ENCODE measurements at regions not wholly inside any gene's neighbourhood (a gene's known extent, or its start where the extent isn't known, plus 50 kb on each side); places are given as distances from the start of the nearest gene placed in this dataset.
A peak's percentile ranks its signal among the peaks of the same experiment; 100 is the strongest.

DNA sequence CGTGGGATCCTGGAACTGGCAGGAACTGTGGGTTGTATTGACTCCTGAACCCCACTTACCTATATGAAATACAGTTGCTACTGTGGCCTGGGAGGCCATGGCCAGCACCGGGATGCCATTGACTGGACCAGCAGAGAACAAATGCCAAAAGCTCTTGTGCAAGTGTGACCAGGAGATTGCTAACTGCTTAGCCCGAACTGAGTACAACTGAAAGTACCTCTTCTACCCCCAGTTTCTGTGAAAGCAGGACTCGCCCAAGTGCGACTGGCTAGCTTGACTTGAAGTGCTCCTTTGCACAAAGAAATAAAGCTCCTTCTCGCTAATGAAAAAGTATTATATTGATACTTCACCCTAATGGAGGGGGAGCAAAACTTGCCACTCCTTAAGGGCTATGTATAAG, 101.3 kb upstream of the ATP11B start:
- H3K4me1 Mint-ChIP-seq (ENCODE audit: low read depth in 2 of 2): no peaks in the 10 kb centered on the region
- no peak overlapping the region for H3K27ac Mint-ChIP-seq
- no peak for ATAC-seq (replicated peaks)
- H3K4me3 Mint-ChIP-seq: no peak overlapping the region
- no peaks in the 10 kb centered on the region for H3K36me3 Mint-ChIP-seq (ENCODE audit: insufficient read depth)
- no peaks in the 10 kb centered on the region for H3K9me3 Mint-ChIP-seq
- peaks cover 29 to 32% of the 10 kb centered on the region in 2 donors for H3K27me3 Mint-ChIP-seq
- DNase-seq: no peak

DNA sequence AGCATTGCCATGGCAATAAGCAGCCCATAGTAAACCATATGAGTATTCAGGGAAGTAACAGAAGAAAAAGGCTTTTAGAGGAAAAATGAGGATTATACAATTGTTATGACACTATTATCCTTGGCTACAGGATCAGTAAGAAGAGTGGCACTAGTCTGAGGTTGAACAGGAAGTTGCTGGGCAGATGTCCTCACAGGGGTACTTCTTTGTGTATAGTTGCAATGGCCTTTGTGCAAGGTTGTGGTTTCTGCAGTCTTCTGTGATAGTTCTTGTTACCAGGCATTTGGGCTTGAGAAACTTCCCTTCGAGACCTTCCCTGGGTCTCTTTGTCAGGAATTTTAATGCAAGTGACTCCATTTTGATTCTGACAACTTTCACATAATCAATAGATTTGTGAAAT, 100.6 kb upstream of the ATP11B start:
- Mint-ChIP-seq H3K36me3 (ENCODE audit: insufficient read depth) (no peaks in the 10 kb centered on the region), H3K9me3 (no peaks in the 10 kb centered on the region)

DNA sequence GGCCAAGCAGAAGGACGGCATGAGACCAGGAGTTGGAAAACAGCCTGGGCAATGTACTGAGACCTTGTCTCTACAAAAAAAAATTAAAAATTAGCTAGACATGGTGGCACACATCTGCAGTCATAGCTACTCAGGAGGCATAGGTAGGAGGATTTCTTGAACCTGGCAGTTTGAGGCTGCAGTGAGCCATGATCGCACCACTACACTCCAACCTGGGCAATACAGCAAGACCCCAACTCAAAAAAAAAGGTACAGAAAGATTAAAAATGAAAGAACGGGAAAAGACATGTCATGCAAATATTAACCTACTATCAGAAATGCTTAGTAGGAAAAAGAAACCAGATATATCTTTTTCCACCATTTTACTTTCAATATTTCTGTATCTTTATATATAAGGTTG, 99.6 kb upstream of the ATP11B start:
- ATAC-seq (replicated peaks) (no peak), DNase-seq (no peak)
- H3K27me3 Mint-ChIP-seq: peaks cover 13 to 24% of the 10 kb centered on the region in 2 donors
- H3K9me3 Mint-ChIP-seq: no peaks in the 10 kb centered on the region
- H3K27ac Mint-ChIP-seq: no peak overlapping the region
- H3K36me3 Mint-ChIP-seq (ENCODE audit: insufficient read depth): no peaks in the 10 kb centered on the region
- H3K4me1 Mint-ChIP-seq (ENCODE audit: low read depth in 2 of 2): no peaks in the 10 kb centered on the region
- H3K4me3 Mint-ChIP-seq: no peak overlapping the region

More for the DNA sequence above, 100.6 kb upstream of the ATP11B start:
- DNase-seq: no peak
- Mint-ChIP-seq H3K4me3 (no peak overlapping the region), H3K27me3 (peaks cover 22 to 26% of the 10 kb centered on the region in 2 donors), H3K4me1 (ENCODE audit: low read depth in 2 of 2) (no peaks in the 10 kb centered on the region), H3K27ac (no peak overlapping the region)
- ATAC-seq (replicated peaks): no peak

DNA sequence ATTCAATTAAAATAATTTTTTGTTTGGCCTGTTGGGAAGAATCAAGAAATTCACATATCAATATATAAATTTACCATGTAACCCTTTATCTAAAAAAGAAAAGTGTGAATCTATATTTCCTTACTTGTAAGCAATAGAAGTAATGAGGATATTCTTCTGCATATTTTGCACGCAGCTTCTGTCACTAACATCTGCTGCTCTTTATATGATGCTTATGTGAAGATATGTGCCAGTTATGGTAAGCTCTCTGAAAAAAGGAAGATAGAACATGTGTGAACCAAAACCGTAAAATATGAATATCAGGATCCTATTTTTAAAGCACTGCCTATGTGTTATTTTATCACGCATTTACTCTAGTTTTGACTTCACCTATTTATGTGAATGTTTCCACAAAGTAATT, 96.4 kb upstream of the ATP11B start:
- DNase-seq: no peak
- peaks cover 0 to 10% of the 10 kb centered on the region in 2 donors for H3K27me3 Mint-ChIP-seq
- no peaks in the 10 kb centered on the region for H3K36me3 Mint-ChIP-seq (ENCODE audit: insufficient read depth)
- ATAC-seq (replicated peaks): no peak
- no peaks in the 10 kb centered on the region for H3K9me3 Mint-ChIP-seq
- H3K4me3 Mint-ChIP-seq: no peak overlapping the region
- H3K4me1 Mint-ChIP-seq (ENCODE audit: low read depth in 2 of 2): no peaks in the 10 kb centered on the region
- H3K27ac Mint-ChIP-seq: no peak overlapping the region

DNA sequence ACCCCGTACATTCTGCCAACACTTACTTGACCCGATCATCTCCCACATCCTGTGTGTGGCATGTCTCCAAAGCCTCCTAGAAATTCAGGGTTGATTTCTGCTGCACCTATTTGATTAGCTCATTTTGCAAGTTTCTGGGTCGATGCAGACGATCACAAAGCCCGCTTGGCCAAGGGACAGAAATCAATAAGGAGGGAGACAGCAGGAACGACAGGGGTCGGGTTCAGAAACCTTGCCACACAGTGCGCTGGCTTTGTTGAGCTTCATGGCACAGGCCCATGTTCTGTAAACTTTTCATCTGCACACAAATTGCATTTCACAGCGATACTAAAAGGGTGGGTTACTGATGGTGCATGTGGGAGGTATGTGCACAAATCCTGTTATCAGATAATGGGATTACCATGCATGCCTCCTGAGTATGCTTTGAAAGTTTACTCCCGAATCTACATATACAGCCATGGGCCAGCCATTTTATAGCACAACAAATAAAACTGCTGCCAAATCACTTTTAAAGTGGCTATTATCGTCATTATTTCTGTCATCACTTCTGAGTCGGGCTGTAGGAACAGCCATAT, 95.9 kb upstream of the ATP11B start:
- no peak for ATAC-seq (replicated peaks)
- no peaks in the 10 kb centered on the region for H3K4me1 Mint-ChIP-seq (ENCODE audit: low read depth in 2 of 2)

DNA sequence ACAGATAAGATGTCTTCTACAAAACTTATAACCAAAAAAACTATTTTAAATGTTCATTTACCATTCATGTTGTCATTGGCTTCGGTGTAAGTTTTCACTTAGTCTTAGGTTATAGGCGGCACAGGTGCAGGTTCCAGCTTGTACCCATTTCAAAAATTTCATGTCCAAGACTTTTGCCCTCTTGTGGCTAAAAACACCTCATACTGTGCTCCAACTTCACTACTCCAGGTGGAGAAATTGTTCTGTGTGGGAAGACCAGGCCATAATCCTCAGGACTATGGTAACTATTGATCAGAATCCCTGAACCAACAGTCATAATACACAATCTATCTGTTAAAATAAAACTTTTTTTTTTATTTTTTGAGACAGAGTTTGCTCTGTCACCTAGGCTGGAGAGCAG, 95.2 kb upstream of the ATP11B start:
- H3K4me1 Mint-ChIP-seq (ENCODE audit: low read depth in 2 of 2): no peaks in the 10 kb centered on the region
- H3K36me3 Mint-ChIP-seq (ENCODE audit: insufficient read depth): no peaks in the 10 kb centered on the region
- ATAC-seq (replicated peaks) (no peak), DNase-seq (no peak)
- no peaks in the 10 kb centered on the region for H3K9me3 Mint-ChIP-seq
- H3K27me3 Mint-ChIP-seq: peaks cover 4 to 13% of the 10 kb centered on the region in 2 donors
- no peak overlapping the region for H3K27ac Mint-ChIP-seq
- H3K4me3 Mint-ChIP-seq: no peak overlapping the region

More for the DNA sequence above, 95.9 kb upstream of the ATP11B start:
- Mint-ChIP-seq H3K27me3 (peaks cover 0 to 7% of the 10 kb centered on the region in 2 donors), H3K27ac (no peak overlapping the region), H3K9me3 (no peaks in the 10 kb centered on the region), H3K4me3 (no peak overlapping the region), H3K36me3 (ENCODE audit: insufficient read depth) (no peaks in the 10 kb centered on the region)
- no peak for DNase-seq

DNA sequence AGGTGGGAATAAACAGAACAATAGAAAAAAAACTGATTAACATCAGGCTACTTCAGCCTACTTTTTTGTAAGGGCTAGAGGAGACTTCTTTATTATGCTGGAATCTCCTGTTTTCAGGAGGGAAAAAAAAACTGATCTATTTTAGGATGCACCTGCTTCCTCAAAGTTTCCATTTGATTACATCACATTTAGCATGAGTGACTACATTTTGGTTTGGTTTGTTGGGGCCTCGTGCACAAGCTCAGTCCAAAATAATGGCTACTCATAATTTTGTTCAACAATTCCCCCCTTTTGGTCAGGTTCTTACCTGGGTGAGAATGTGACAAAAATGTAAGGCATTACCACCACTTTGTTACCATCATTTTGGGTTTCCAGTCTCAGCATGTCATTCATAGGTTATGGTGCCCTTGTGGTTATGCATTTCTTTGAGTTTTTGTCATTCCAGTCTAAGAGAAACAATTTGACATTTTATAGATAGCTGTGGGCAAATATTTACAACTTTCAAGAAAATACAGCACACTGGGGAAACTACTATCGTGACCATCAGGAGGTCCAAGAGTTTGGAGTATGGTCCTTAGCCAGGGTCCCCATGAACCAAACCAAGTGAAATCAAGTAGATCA, 93.6 kb upstream of the ATP11B start:
- Mint-ChIP-seq H3K9me3 (no peaks in the 10 kb centered on the region), H3K4me3 (no peak overlapping the region)
- ATAC-seq (replicated peaks): no peak

DNA sequence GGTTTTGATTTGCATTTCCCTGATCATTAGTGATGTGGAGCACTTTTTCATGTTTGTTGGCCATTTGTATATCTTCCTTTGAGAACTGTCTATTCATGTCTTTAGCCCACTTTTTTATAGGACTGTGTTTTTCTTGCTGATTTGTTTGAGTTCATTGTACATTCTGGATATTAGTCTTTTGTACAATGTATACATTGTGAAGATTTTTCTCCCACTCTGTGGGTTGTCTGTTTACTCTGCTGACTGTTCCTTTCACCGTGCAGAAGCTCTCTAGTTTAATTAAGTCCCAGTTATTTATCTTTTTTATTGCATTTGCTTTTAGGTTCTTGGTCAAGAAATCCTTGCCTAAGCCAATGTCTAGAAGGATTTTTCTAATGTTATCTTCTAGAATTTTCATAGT, 91.1 kb upstream of the ATP11B start:
- DNase-seq (no peak), ATAC-seq (replicated peaks) (no peak)
- no peaks in the 10 kb centered on the region for H3K4me1 Mint-ChIP-seq (ENCODE audit: low read depth in 2 of 2)
- peaks cover 25 to 28% of the 10 kb centered on the region in 2 donors for H3K27me3 Mint-ChIP-seq
- H3K27ac Mint-ChIP-seq: no peak overlapping the region
- no peak overlapping the region for H3K4me3 Mint-ChIP-seq
- no peaks in the 10 kb centered on the region for H3K9me3 Mint-ChIP-seq
- H3K36me3 Mint-ChIP-seq (ENCODE audit: insufficient read depth): no peaks in the 10 kb centered on the region

More for the DNA sequence above, 93.6 kb upstream of the ATP11B start:
- no peak for DNase-seq
- H3K4me1 Mint-ChIP-seq (ENCODE audit: low read depth in 2 of 2): no peaks in the 10 kb centered on the region
- H3K27me3 Mint-ChIP-seq: peaks cover 13 to 19% of the 10 kb centered on the region in 2 donors
- no peaks in the 10 kb centered on the region for H3K36me3 Mint-ChIP-seq (ENCODE audit: insufficient read depth)
- H3K27ac Mint-ChIP-seq: no peak overlapping the region

DNA sequence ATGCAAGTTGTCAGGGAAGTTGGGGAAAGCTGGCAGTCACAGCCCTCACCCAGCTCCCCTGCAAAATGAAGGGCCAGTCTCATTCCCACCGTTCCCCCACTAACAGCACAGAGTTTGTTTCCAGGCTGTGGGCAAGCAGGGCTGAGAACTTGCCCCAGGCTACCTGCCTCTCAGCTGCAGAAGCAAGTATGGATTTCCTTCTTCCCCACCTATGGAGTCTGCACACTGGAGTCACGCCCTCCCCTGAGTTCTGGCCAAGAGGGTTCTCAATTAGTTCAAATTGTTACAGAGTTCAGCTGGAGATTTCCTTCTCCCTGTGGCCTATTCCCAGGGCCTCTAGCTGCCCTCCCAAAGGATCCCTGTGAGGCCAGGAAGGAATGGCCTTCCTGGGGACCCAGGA, 90.1 kb upstream of the ATP11B start:
- H3K27me3 Mint-ChIP-seq: peaks cover 28 to 29% of the 10 kb centered on the region in 2 donors
- no peaks in the 10 kb centered on the region for H3K36me3 Mint-ChIP-seq (ENCODE audit: insufficient read depth)
- H3K9me3 Mint-ChIP-seq: no peaks in the 10 kb centered on the region
- ATAC-seq (replicated peaks) (no peak), DNase-seq (no peak)
- no peaks in the 10 kb centered on the region for H3K4me1 Mint-ChIP-seq (ENCODE audit: low read depth in 2 of 2)
- H3K4me3 Mint-ChIP-seq: no peak overlapping the region
- no peak overlapping the region for H3K27ac Mint-ChIP-seq

DNA sequence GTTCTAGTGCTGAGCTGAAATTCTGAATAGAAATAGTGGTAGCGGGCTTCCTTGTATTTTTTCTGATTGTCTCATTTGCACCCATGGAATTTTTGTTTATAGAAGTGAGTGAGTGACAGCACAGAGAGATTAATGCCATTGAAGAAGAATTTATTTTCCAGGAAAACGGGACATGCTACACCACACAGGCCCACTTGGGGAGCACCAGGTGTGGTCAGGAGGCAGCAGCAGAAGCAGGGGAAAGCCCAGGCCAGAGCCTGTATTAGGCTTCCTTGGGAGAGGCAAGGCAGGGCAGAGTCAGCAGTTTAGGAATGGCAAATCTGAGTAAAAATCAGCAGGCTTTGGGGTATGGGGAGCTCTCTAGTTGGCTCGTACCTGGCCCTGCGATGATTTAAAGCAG, 88.4 kb upstream of the ATP11B start:
- Mint-ChIP-seq H3K9me3 (no peaks in the 10 kb centered on the region), H3K27me3 (peaks cover 28 to 32% of the 10 kb centered on the region in 2 donors), H3K4me1 (ENCODE audit: low read depth in 2 of 2) (no peaks in the 10 kb centered on the region), H3K4me3 (no peak overlapping the region), H3K36me3 (ENCODE audit: insufficient read depth) (no peaks in the 10 kb centered on the region), H3K27ac (no peak overlapping the region)
- ATAC-seq (replicated peaks) (no peak), DNase-seq (no peak)

DNA sequence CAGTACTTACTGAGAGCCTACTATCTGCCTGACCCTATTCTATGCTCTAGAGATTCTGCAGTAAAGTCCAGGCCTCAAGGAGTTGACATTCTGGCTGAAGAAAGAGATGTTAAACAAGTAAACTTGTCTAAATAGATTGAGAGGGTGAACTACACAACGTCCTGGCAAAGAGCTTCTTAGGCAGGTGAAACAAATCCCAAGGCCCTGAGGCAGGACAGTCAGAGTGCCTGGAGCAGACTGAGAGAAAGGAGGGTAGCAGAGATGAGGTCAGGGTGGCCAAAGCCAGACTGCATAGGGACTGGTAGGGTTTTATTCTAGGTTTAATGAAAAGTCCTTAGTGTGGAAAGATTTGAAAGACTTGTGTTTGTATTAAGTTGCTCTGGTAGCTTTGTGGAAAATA, 84.5 kb upstream of the ATP11B start:
- ATAC-seq (replicated peaks) (no peak), DNase-seq (no peak)
- H3K9me3 Mint-ChIP-seq: no peaks in the 10 kb centered on the region

DNA sequence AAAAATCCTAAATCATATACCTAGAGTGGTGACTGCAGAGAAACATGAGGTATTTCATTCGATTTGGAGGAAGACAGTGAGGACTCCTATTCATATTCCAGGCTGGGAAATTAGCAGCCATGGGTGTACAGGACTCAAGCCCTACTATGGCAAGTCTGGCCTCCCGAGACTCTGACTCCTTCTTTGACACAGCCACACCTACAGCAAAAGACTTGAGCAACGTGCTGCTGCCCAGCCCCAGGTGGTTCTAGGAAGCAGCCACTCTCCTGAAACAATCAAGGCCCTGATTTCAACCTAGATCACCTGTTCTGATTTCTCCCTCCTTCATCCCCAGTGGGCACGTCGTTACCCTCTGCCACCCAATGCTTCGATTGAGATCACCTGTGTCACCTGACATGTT, 84.0 kb upstream of the ATP11B start:
- Mint-ChIP-seq H3K4me3 (no peak overlapping the region), H3K4me1 (ENCODE audit: low read depth in 2 of 2) (no peaks in the 10 kb centered on the region), H3K27me3 (peaks cover 18 to 30% of the 10 kb centered on the region in 2 donors), H3K27ac (no peak overlapping the region), H3K9me3 (no peaks in the 10 kb centered on the region), H3K36me3 (ENCODE audit: insufficient read depth) (no peaks in the 10 kb centered on the region)
- DNase-seq (no peak), ATAC-seq (replicated peaks) (no peak)

More for the DNA sequence above, 84.5 kb upstream of the ATP11B start:
- Mint-ChIP-seq H3K27me3 (peaks cover 20 to 30% of the 10 kb centered on the region in 2 donors), H3K4me3 (no peak overlapping the region), H3K27ac (no peak overlapping the region), H3K36me3 (ENCODE audit: insufficient read depth) (no peaks in the 10 kb centered on the region), H3K4me1 (ENCODE audit: low read depth in 2 of 2) (no peaks in the 10 kb centered on the region)

DNA sequence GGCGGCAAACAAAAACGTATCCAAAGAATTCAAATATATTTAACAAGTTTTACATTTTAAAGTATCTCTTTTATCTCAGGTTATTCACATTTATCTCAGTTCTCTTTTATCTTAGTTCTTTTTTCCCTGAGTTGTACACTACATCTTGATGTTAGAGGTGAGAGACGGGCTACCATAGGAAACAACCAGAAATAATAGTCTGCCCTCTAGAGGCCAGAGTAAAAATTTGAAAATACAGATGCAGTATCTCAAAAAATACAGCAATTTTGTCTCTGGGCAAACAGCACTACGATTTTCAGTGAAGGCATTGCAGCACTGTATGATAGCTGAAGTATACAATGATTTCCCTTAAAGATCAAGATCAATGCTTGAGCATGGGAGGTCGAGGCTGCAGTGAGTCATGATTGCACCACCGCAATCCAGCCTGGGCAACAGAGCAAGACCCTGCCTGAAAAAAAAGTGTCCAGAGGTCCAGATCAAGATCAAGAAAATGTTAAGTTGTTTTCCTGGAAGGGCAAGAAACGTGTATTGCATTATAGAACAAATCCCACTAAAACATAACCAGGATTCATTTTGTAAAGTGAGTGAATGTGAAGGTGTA, 82.6 kb upstream of the ATP11B start:
- H3K27ac Mint-ChIP-seq: no peak overlapping the region
- DNase-seq (no peak), ATAC-seq (replicated peaks) (peak; percentile 63)
- peaks cover 7 to 22% of the 10 kb centered on the region in 2 donors for H3K27me3 Mint-ChIP-seq
- H3K9me3 Mint-ChIP-seq: no peaks in the 10 kb centered on the region
- H3K4me1 Mint-ChIP-seq (ENCODE audit: low read depth in 2 of 2): no peaks in the 10 kb centered on the region
- H3K4me3 Mint-ChIP-seq: no peak overlapping the region
- no peaks in the 10 kb centered on the region for H3K36me3 Mint-ChIP-seq (ENCODE audit: insufficient read depth)

DNA sequence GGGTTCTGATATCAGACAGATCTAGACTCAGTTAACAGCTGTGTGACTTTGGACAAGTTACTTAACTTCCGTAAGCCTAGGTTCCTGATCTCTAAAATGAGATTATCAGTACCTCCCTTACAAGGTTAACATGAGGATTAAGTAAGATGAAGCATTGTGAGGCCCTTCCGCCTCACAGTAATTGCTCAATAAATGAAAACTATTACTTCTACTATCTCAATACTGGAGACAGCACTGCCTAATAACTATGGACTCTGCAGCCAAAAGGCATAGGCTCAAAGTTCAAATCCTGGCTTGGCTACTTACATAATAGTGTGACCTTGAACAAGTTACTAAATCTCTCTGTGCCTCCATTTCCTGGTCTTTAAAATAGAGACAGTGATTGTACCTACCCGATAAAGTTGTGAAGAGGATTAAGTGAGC, 82.0 kb upstream of the ATP11B start:
- no peak overlapping the region for H3K4me3 Mint-ChIP-seq
- H3K4me1 Mint-ChIP-seq (ENCODE audit: low read depth in 2 of 2): peaks cover 2 to 3% of the 10 kb centered on the region in 2 donors
- peaks cover 7 to 22% of the 10 kb centered on the region in 2 donors for H3K27me3 Mint-ChIP-seq
- DNase-seq (no peak), ATAC-seq (replicated peaks) (no peak)
- H3K27ac Mint-ChIP-seq: no peak overlapping the region
- no peaks in the 10 kb centered on the region for H3K9me3 Mint-ChIP-seq
- H3K36me3 Mint-ChIP-seq (ENCODE audit: insufficient read depth): no peaks in the 10 kb centered on the region

Data from effector memory CD8-positive, alpha-beta T cell (primary cell).